Neural crest cell (in vitro differentiated cells): ENCODE measurements at regions not wholly inside any gene's neighbourhood (a gene's known extent, or its start where the extent isn't known, plus 50 kb on each side); places are given as distances from the start of the nearest gene placed in this dataset.

ENCODE experiments used
- DNase-seq: peaks from one replicate; pipeline ENCODE4 v3.0.0; 2021; ENCODE audit warnings: low read depth, mixed read lengths, low spot score
- H3K27ac Mint-ChIP-seq: one replicate; pipeline ENCODE4 v1.8.0; 2021; ENCODE audit warnings: mild to moderate bottlenecking, mixed read lengths; ENCODE audit not compliant: unreplicated experiment
- H3K27me3 Mint-ChIP-seq: 2 replicates; pipeline ENCODE4 v1.8.0; 2021; ENCODE audit warnings: low read depth, mild to moderate bottlenecking, mixed read lengths
- H3K36me3 Mint-ChIP-seq: 2 replicates; pipeline ENCODE4 v1.8.0; 2021; ENCODE audit warnings: low read depth, mild to moderate bottlenecking, mixed read lengths
- H3K4me1 Mint-ChIP-seq: 2 replicates; pipeline ENCODE4 v1.8.0; 2021; ENCODE audit warnings: mixed read lengths
- H3K4me3 Mint-ChIP-seq: one replicate; pipeline ENCODE4 v1.8.0; 2021; ENCODE audit warnings: mild to moderate bottlenecking, mixed read lengths
- H3K9me3 Mint-ChIP-seq: 2 replicates; pipeline ENCODE4 v1.8.0; 2021; ENCODE audit warnings: mixed read lengths
- CTCF ChIP-seq: fragments of 200-600 bp; sonication (generic); conservative IDR thresholded peaks from 2 replicates; pipeline ENCODE4 v1.5.0; 2021; ENCODE audit warnings: antibody characterized with exemption, mild to moderate bottlenecking

DNA sequence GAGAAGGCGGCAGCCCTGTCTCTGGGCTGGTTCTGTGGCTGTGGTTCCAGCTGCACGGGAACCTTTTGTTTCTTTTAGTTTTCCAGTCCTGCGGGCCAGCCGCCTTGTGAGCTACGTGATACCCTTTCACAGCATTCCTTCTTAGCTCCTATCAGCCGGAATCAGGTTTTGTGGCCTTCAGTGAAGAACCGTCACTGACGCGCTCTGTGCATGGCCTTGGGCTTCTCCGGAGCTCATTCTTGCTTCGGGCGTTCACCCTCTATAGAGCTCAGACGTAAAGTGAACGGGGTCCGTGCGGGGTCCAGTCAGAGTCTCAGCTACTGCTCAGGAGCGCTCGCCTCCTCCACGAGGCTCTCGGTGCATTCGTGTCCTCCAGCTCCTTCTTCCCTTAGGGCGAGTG is 166.7 kb downstream of the FAM43A start:
- TF ChIP-seq CTCF, result no peak
- H3K36me3 Mint-ChIP-seq, result no peaks in the 10 kb centered on the region
- peaks cover 5% of the 10 kb centered on the region for H3K4me1 Mint-ChIP-seq
- no peak overlapping the region for H3K4me3 Mint-ChIP-seq
- H3K27ac Mint-ChIP-seq, result no peak overlapping the region
- no peak for DNase-seq
- H3K9me3 Mint-ChIP-seq, result no peaks in the 10 kb centered on the region
- H3K27me3 Mint-ChIP-seq, result no peaks in the 10 kb centered on the region

GRCh38 chr3:194852831-194853508 is 167.3 kb downstream of the FAM43A start:
- DNase-seq, result no peak
- no peaks in the 10 kb centered on the region for H3K27me3 Mint-ChIP-seq
- no peak for TF ChIP-seq CTCF
- no peaks in the 10 kb centered on the region for H3K9me3 Mint-ChIP-seq
- no peaks in the 10 kb centered on the region for H3K36me3 Mint-ChIP-seq
- no peak overlapping the region for H3K4me3 Mint-ChIP-seq
- peaks cover 5% of the 10 kb centered on the region for H3K4me1 Mint-ChIP-seq
- H3K27ac Mint-ChIP-seq, result no peak overlapping the region

- Mint-ChIP-seq H3K36me3 (no peaks in the 10 kb centered on the region), H3K9me3 (no peaks in the 10 kb centered on the region), H3K27me3 (no peaks in the 10 kb centered on the region), H3K27ac (no peak overlapping the region), H3K4me3 (no peak overlapping the region), H3K4me1 (peaks cover 5% of the 10 kb centered on the region)
- no peak for TF ChIP-seq CTCF
- no peak for DNase-seq
Observed at GRCh38 chr3:194854206-194854605, 168.5 kb downstream of the FAM43A start.

DNA sequence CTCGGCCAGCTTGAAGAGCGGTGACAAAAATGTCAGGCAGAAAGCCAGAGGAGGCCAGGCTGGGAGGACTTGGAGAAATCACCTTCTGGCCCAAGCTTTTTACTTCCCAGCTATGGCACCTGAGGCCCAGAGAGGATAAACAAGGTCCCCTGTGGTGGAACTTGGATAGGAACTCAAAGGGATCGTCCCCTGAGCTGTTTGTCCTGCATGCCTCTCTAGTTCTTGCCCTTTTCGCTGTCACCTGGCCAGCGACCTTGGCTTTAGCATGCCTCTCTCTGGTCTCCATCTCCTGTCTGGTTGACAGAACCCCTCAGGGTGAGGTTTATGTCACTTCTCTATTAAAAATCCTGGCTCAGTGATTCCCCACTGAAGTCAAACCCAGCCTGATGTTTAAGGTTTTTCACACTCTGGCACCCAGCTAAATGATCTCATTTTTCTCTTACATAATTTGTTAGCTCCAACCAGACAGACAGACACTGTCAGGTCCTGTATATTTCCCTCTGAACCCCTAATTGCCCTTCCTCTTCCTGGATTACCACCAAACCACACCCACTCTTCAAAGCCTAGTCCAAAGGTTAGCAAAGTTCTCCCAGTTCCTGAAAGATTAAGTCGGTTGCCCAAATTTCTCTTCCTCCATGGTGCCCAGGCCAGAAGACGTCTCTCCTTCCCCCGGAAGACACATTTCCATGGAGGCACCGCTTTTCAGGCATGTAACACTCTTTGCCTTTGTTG is 169.1 kb downstream of the FAM43A start:
- no peak for DNase-seq
- Mint-ChIP-seq H3K36me3 (no peaks in the 10 kb centered on the region), H3K27ac (no peak overlapping the region), H3K4me3 (no peak overlapping the region), H3K27me3 (no peaks in the 10 kb centered on the region), H3K9me3 (no peaks in the 10 kb centered on the region), H3K4me1 (peaks cover 5% of the 10 kb centered on the region)
- no peak for TF ChIP-seq CTCF

GRCh38 chr3:194856296-194856695 is 170.6 kb downstream of the FAM43A start:
- H3K9me3 Mint-ChIP-seq, result no peaks in the 10 kb centered on the region
- no peaks in the 10 kb centered on the region for H3K36me3 Mint-ChIP-seq
- H3K4me1 Mint-ChIP-seq, result peaks cover 5% of the 10 kb centered on the region
- DNase-seq, result no peak
- TF ChIP-seq CTCF, result no peak
- no peak overlapping the region for H3K4me3 Mint-ChIP-seq
- peak overlapping the region; percentile 19 for H3K27ac Mint-ChIP-seq
- H3K27me3 Mint-ChIP-seq, result no peaks in the 10 kb centered on the region
